Caco-2 (cell line): ENCODE measurements at regions not wholly inside any gene's neighbourhood (a gene's known extent, or its start where the extent isn't known, plus 50 kb on each side); places are given as distances from the start of the nearest gene placed in this dataset.

Experiments used
- BruUV-seq: library from RNA; stranded (reverse); fragments of 400-500 nt; replicated peaks from 2 replicates; lab custom pipeline; 2021; lab: Mats Ljungman, UMichigan
- CTCF ChIA-PET: fragments of 300-600 bp; sonication (Branson Sonifier 250); formaldehyde crosslinking; loops from one replicate; lab custom pipeline; 2022; ENCODE audit warnings: antibody characterized with exemption; lab: Charles Lee
- POLR2A ChIA-PET: fragments of 300-600 bp; sonication (Branson Sonifier 250); formaldehyde crosslinking; loops from one replicate; lab custom pipeline; 2022; ENCODE audit warnings: antibody characterized with exemption; lab: Charles Lee
- DNase-seq, 2 experiments: peaks; one replicate each; pipeline versions ENCODE4 v3.0.0 to v3.0.0-alpha.2; 2020 to 2022
- H3K27me3 ChIP-seq: replicated peaks from 2 replicates; pipeline ENCODE4 v1.6.0; 2011; ENCODE audit warnings: low read length; ENCODE audit not compliant: control insufficient read depth, insufficient read depth
- H3K36me3 ChIP-seq: 2 replicates; pipeline ENCODE4 v1.5.1; 2011; ENCODE audit warnings: low read length; ENCODE audit not compliant: control insufficient read depth, insufficient read depth
- H3K4me1 ChIP-seq: fragments of 250-450 bp; sonication (Bioruptor Pico); 2 replicates; pipeline ENCODE4 v1.5.1; 2020; ENCODE audit warnings: mild to moderate bottlenecking
- H3K4me3 ChIP-seq: 2 replicates; pipeline ENCODE4 v1.5.1; 2011; ENCODE audit warnings: low read depth, mild to moderate bottlenecking, control low read depth, low read length
- H3K9me3 ChIP-seq: fragments of 250-450 bp; sonication (Bioruptor Pico); 2 replicates; pipeline ENCODE4 v1.5.1; 2020; ENCODE audit warnings: mild to moderate bottlenecking, moderate library complexity
- H3K27ac Mint-ChIP-seq: one replicate; pipeline ENCODE4 v1.8.0; 2022; ENCODE audit warnings: mixed read lengths; ENCODE audit not compliant: unreplicated experiment
- H3K27me3 Mint-ChIP-seq: one replicate; pipeline ENCODE4 v1.8.0; 2022; ENCODE audit warnings: mixed read lengths; ENCODE audit not compliant: insufficient read depth, unreplicated experiment
- H3K36me3 Mint-ChIP-seq: one replicate; pipeline ENCODE4 v1.8.0; 2022; ENCODE audit warnings: mild to moderate bottlenecking, mixed read lengths; ENCODE audit not compliant: insufficient read depth, unreplicated experiment
- H3K4me1 Mint-ChIP-seq: one replicate; pipeline ENCODE4 v1.8.0; 2022; ENCODE audit warnings: low read depth, mixed read lengths; ENCODE audit not compliant: unreplicated experiment
- H3K4me3 Mint-ChIP-seq: one replicate; pipeline ENCODE4 v1.8.0; 2022; ENCODE audit warnings: mild to moderate bottlenecking, moderate library complexity, mixed read lengths; ENCODE audit not compliant: unreplicated experiment
- H3K9me3 Mint-ChIP-seq: one replicate; pipeline ENCODE4 v1.8.0; 2022; ENCODE audit warnings: mixed read lengths; ENCODE audit not compliant: unreplicated experiment
- intact Hi-C: fragments of 100-400 bp; cut with micrococcal nuclease; formaldehyde crosslinking; loops from one replicate; pipeline ENCODE4 v1.10.0; 2022; ENCODE audit not compliant: unreplicated experiment
- TF ChIP-seq, protein P1 (sequence below), 2 experiments: fragments of 200-600 bp in 1 of 2; IDR thresholded peaks; 1 replicate in 1 of 2; 2 replicates in 1 of 2; pipeline versions ENCODE4 v1.5.1 to v1.8.0; 2011 to 2022; ENCODE audit warnings: antibody characterized with exemption in 1 of 2, control low read depth in 1 of 2, inconsistent platforms in 1 of 2, low read depth in 1 of 2, low read length in 1 of 2, mild to moderate bottlenecking in 1 of 2, moderate library complexity in 1 of 2; ENCODE audit not compliant: insufficient read depth in 1 of 2, severe bottlenecking in 1 of 2, unreplicated experiment in 1 of 2

DNA sequence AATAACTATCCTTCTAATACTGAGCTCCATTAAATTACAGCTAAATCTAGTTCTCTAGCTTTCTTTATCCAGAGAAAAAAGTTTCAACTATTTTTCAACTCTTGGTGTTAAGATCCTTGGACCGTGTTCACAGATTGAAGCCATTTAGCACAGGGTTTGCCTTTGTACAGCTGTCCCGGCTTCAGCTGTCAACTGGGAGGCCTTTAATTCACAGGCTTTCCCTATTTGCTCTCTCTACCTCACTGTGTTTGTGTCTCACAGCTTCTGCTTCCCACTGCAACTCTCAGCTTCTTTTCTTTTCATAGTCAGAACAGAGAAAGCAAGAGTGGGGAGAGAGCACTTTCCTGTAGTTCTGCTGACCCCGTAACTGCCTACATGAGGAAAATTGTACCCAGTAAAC is 76.9 kb upstream of the SMAD1 start:
- POLR2A ChIA-PET, result no interaction called here
- TF ChIP-seq, protein P1, sequence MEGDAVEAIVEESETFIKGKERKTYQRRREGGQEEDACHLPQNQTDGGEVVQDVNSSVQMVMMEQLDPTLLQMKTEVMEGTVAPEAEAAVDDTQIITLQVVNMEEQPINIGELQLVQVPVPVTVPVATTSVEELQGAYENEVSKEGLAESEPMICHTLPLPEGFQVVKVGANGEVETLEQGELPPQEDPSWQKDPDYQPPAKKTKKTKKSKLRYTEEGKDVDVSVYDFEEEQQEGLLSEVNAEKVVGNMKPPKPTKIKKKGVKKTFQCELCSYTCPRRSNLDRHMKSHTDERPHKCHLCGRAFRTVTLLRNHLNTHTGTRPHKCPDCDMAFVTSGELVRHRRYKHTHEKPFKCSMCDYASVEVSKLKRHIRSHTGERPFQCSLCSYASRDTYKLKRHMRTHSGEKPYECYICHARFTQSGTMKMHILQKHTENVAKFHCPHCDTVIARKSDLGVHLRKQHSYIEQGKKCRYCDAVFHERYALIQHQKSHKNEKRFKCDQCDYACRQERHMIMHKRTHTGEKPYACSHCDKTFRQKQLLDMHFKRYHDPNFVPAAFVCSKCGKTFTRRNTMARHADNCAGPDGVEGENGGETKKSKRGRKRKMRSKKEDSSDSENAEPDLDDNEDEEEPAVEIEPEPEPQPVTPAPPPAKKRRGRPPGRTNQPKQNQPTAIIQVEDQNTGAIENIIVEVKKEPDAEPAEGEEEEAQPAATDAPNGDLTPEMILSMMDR (IDR thresholded peaks at IDR 0.05; ENCODE audit: insufficient read depth in 1 of 2, low read depth in 1 of 2, low read length in 1 of 2, severe bottlenecking in 1 of 2, unreplicated experiment in 1 of 2), result no peak
- H3K36me3 Mint-ChIP-seq, result no peaks in the 10 kb centered on the region
- H3K27me3 Mint-ChIP-seq, result no peaks in the 10 kb centered on the region
- no peaks in the 10 kb centered on the region for H3K9me3 Mint-ChIP-seq
- Histone ChIP-seq H3K27me3 (no peaks in the 10 kb centered on the region), H3K4me1 (no peaks in the 10 kb centered on the region), H3K36me3 (no peaks in the 10 kb centered on the region), H3K9me3 (no peaks in the 10 kb centered on the region), H3K4me3 (no peak overlapping the region)
- intact Hi-C loops, result no loop called here
- H3K27ac Mint-ChIP-seq, result no peak overlapping the region
- no peak for DNase-seq
- BruUV-seq, result no TSS peak
- no peak overlapping the region for H3K4me3 Mint-ChIP-seq
- CTCF ChIA-PET, result no interaction called here
- H3K4me1 Mint-ChIP-seq, result peaks cover 7% of the 10 kb centered on the region

DNA sequence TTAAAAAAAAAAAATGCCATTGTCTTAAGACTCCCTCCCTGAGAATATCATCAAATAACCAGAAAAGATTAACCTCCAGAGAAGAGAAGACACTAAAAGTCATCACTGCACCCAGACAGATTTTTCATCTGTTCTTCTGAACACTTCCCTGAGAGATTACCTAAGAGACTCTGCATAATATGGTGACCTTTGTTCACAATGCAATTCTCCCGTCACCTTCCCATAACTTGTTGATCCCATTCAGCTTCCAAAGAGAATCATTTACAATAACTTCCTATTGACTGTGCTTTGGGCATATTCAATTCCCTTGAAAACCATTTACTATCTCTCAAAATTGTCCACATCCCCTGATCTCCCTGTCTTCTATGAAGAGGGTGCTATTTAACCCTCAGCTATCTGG is 85.1 kb upstream of the SMAD1 start:
- no peaks in the 10 kb centered on the region for H3K9me3 ChIP-seq
- ChIA-PET CTCF (no interaction called here), POLR2A (no interaction called here)
- Mint-ChIP-seq H3K9me3 (no peaks in the 10 kb centered on the region), H3K27ac (no peak overlapping the region), H3K27me3 (peaks cover 3% of the 10 kb centered on the region), H3K4me1 (no peaks in the 10 kb centered on the region), H3K4me3 (no peak overlapping the region), H3K36me3 (no peaks in the 10 kb centered on the region)
- intact Hi-C loops, result no loop called here
- no peak for DNase-seq
- no peak overlapping the region for H3K4me3 ChIP-seq
- TF ChIP-seq, protein P1 (IDR thresholded peaks at IDR 0.05; ENCODE audit: insufficient read depth in 1 of 2, low read depth in 1 of 2, low read length in 1 of 2, severe bottlenecking in 1 of 2, unreplicated experiment in 1 of 2), result no peak
- no peaks in the 10 kb centered on the region for H3K27me3 ChIP-seq
- BruUV-seq, result no TSS peak
- no peaks in the 10 kb centered on the region for H3K36me3 ChIP-seq
- H3K4me1 ChIP-seq, result no peaks in the 10 kb centered on the region

DNA sequence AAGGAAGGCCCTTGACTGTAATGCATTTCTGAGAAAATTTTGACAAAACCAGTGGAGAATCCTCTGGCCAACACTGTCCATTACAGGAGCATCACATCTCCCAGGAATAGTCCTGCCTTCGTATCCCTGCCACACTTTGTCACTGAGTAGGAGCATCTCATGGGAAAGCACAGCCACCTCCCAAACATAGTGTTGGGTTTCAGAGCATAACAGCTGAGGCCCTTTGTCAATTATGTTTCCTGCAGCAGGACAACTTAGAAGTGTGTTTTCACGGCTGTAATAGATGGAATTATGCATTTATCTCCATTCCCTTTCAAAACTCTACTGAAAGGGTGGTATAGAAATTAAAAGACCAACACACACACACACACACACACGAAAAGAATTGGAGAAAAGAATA is 91.1 kb upstream of the SMAD1 start:
- ChIA-PET CTCF (no interaction called here), POLR2A (no interaction called here)
- no peaks in the 10 kb centered on the region for H3K27me3 ChIP-seq
- no peaks in the 10 kb centered on the region for H3K36me3 ChIP-seq
- intact Hi-C loops, result no loop called here
- H3K4me3 ChIP-seq, result no peak overlapping the region
- no TSS peak for BruUV-seq
- TF ChIP-seq, protein P1 (IDR thresholded peaks at IDR 0.05; ENCODE audit: insufficient read depth in 1 of 2, low read depth in 1 of 2, low read length in 1 of 2, severe bottlenecking in 1 of 2, unreplicated experiment in 1 of 2), result no peak
- no peaks in the 10 kb centered on the region for H3K9me3 Mint-ChIP-seq
- no peaks in the 10 kb centered on the region for H3K4me1 ChIP-seq
- no peaks in the 10 kb centered on the region for H3K36me3 Mint-ChIP-seq
- H3K4me3 Mint-ChIP-seq, result no peak overlapping the region
- H3K9me3 ChIP-seq, result no peaks in the 10 kb centered on the region
- H3K4me1 Mint-ChIP-seq, result peaks cover 7% of the 10 kb centered on the region
- H3K27me3 Mint-ChIP-seq, result peaks cover 9% of the 10 kb centered on the region
- H3K27ac Mint-ChIP-seq, result no peak overlapping the region
- no peak for DNase-seq
